CD4-positive, CD25-positive, alpha-beta regulatory T cell (primary cell): ENCODE measurements at regions not wholly inside any gene's neighbourhood (a gene's known extent, or its start where the extent isn't known, plus 50 kb on each side); places are given as distances from the start of the nearest gene placed in this dataset.

Experiments used
- ATAC-seq, 2 donors: fragments of 150-1000 bp; cut with Tn5 transposase; one replicate each; pipeline ENCODE4 v1.10.0; 2021; ENCODE audit warnings: low read depth in 2 of 2, moderate number of reproducible peaks in 2 of 2, moderate library complexity in 1 of 2
- DNase-seq, 3 donors: peaks; one replicate each; pipeline versions ENCODE4 v3.0.0 to v3.0.0-alpha.2; 2012 to 2022; ENCODE audit warnings: mixed read lengths in 1 of 3
- H3K27ac ChIP-seq: one replicate; pipeline ENCODE4 v1.7.0; 2013; ENCODE audit warnings: mild to moderate bottlenecking, low read length; ENCODE audit not compliant: insufficient read depth, poor library complexity, severe bottlenecking
- H3K27me3 ChIP-seq: one replicate; pipeline ENCODE4 v1.7.0; 2013; ENCODE audit warnings: low read length; ENCODE audit not compliant: control insufficient read depth, insufficient read depth
- H3K36me3 ChIP-seq: one replicate; pipeline ENCODE4 v1.7.0; 2013; ENCODE audit warnings: mild to moderate bottlenecking, low read length, moderate library complexity; ENCODE audit not compliant: control insufficient read depth, insufficient read depth
- H3K4me1 ChIP-seq: 2 replicates; pipeline ENCODE4 v1.7.0; 2013; ENCODE audit warnings: mild to moderate bottlenecking, low read length; ENCODE audit not compliant: insufficient read depth, control insufficient read depth, poor library complexity, severe bottlenecking
- H3K4me3 ChIP-seq: one replicate; pipeline ENCODE4 v1.7.0; 2013; ENCODE audit warnings: low read depth, mild to moderate bottlenecking, low read length, moderate library complexity
- H3K9me3 ChIP-seq, 2 experiments: 1 replicate in 1 of 2; 2 replicates in 1 of 2; pipeline ENCODE4 v1.7.0; 2013; ENCODE audit warnings: low read length in 2 of 2, mild to moderate bottlenecking in 1 of 2, moderate library complexity in 1 of 2; ENCODE audit not compliant: control insufficient read depth in 2 of 2
- H3K27ac Mint-ChIP-seq, 3 donors: one replicate each; pipeline ENCODE4 v1.8.0; 2020 to 2022; ENCODE audit warnings: mild to moderate bottlenecking in 3 of 3, mixed read lengths in 3 of 3, moderate library complexity in 2 of 3
- H3K27me3 Mint-ChIP-seq: one replicate; pipeline ENCODE4 v1.8.0; 2022; ENCODE audit warnings: mild to moderate bottlenecking, mixed read lengths
- H3K36me3 Mint-ChIP-seq: one replicate; pipeline ENCODE4 v1.8.0; 2020; ENCODE audit warnings: mixed read lengths
- H3K4me1 Mint-ChIP-seq, 4 donors: one replicate each; pipeline ENCODE4 v1.8.0; 2020 to 2022; ENCODE audit warnings: mixed read lengths in 4 of 4, mild to moderate bottlenecking in 1 of 4
- H3K4me3 Mint-ChIP-seq, 4 donors: one replicate each; pipeline ENCODE4 v1.8.0; 2020 to 2022; ENCODE audit warnings: mild to moderate bottlenecking in 4 of 4, mixed read lengths in 4 of 4, moderate library complexity in 3 of 4
- H3K9me3 Mint-ChIP-seq, 7 donors: one replicate each; pipeline ENCODE4 v1.8.0; 2020 to 2022; ENCODE audit warnings: mixed read lengths in 7 of 7, mild to moderate bottlenecking in 3 of 7, moderate library complexity in 2 of 7

DNA sequence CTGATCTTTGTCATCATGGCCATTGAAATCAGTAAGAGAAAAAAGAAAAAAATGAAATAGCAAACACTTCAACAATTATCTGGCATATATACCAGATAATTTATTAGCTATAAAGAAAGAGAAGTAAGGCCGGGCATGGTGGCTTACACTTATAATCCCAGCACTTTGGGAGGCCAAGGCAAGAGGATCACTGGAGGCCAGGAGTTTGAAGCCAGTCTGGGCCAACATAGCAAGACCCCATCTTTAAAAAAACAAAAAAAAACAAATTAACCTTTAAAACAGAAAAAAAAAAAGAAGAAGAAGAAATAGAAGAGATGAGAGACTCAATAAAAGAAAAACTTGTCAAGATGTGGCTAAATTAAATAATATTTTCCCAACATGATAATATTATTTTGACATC lies 61.6 kb upstream of the TGIF1 start:
- Mint-ChIP-seq H3K9me3 (peaks cover 0 to 7% (median 1%) of the 10 kb centered on the region in 7 donors), H3K27ac (no peak overlapping the region), H3K27me3 (peaks cover 10% of the 10 kb centered on the region), H3K4me3 (no peak overlapping the region), H3K4me1 (no peaks in the 10 kb centered on the region), H3K36me3 (no peaks in the 10 kb centered on the region)
- Histone ChIP-seq H3K9me3 (no peaks in the 10 kb centered on the region), H3K4me1 (no peaks in the 10 kb centered on the region), H3K27ac (no peak overlapping the region), H3K27me3 (no peaks in the 10 kb centered on the region), H3K36me3 (no peaks in the 10 kb centered on the region), H3K4me3 (no peak overlapping the region)
- no peak for DNase-seq
- no peak for ATAC-seq

DNA sequence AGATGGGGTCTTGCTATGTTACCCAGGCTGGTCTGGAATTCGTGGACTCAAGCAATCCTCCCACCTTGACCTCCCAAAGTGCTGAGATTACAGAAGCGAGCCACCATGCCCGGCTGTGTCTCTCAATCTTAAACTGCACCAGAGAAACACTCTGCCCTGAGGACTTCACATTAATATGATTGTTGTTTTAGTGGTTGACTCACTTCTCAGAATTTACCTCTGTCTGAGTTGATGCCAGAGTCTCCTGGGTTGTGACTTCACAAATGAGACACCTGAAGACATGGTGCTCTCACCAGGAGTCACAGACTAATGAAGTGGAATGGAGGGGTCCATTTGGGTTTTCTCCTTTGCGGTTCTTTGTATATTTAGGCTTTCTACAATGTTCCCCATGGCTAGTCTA lies 61.0 kb upstream of the TGIF1 start:
- Histone ChIP-seq H3K9me3 (no peaks in the 10 kb centered on the region), H3K27ac (no peak overlapping the region), H3K27me3 (no peaks in the 10 kb centered on the region), H3K36me3 (no peaks in the 10 kb centered on the region), H3K4me3 (no peak overlapping the region), H3K4me1 (no peaks in the 10 kb centered on the region)
- H3K36me3 Mint-ChIP-seq, result no peaks in the 10 kb centered on the region
- peaks cover 0 to 10% (median 3%) of the 10 kb centered on the region in 7 donors for H3K9me3 Mint-ChIP-seq
- H3K4me1 Mint-ChIP-seq, result no peaks in the 10 kb centered on the region
- peaks cover 10% of the 10 kb centered on the region for H3K27me3 Mint-ChIP-seq
- no peak for DNase-seq
- ATAC-seq, result no peak
- no peak overlapping the region for H3K4me3 Mint-ChIP-seq
- no peak overlapping the region for H3K27ac Mint-ChIP-seq

- Mint-ChIP-seq H3K9me3 (peaks cover 0 to 17% (median 3%) of the 10 kb centered on the region in 7 donors), H3K36me3 (no peaks in the 10 kb centered on the region), H3K27ac (no peak overlapping the region), H3K4me3 (no peak overlapping the region), H3K4me1 (no peaks in the 10 kb centered on the region), H3K27me3 (peaks cover 10% of the 10 kb centered on the region)
- no peaks in the 10 kb centered on the region for H3K36me3 ChIP-seq
- H3K9me3 ChIP-seq, result peaks cover 0 to 5% of the 10 kb centered on the region in 2 experiments
- ATAC-seq (no peak), DNase-seq (no peak)
- H3K4me3 ChIP-seq, result no peak overlapping the region
- H3K4me1 ChIP-seq, result no peaks in the 10 kb centered on the region
- no peaks in the 10 kb centered on the region for H3K27me3 ChIP-seq
- H3K27ac ChIP-seq, result no peak overlapping the region
Observed at GRCh38 chr18:3389977-3390376, 60.0 kb upstream of the TGIF1 start.

GRCh38 chr18:3391704-3392466 lies 58.1 kb upstream of the TGIF1 start:
- H3K36me3 Mint-ChIP-seq, result no peaks in the 10 kb centered on the region
- Histone ChIP-seq H3K9me3 (peaks cover 0 to 5% of the 10 kb centered on the region in 2 experiments), H3K27ac (no peak overlapping the region)

GRCh38 chr18:3392467-3392855 lies 57.5 kb upstream of the TGIF1 start:
- Mint-ChIP-seq H3K4me1 (no peaks in the 10 kb centered on the region), H3K36me3 (no peaks in the 10 kb centered on the region), H3K9me3 (peaks cover 0 to 21% (median 3%) of the 10 kb centered on the region in 7 donors), H3K27ac (no peak overlapping the region), H3K27me3 (peaks cover 16% of the 10 kb centered on the region), H3K4me3 (no peak overlapping the region)
- Histone ChIP-seq H3K27me3 (no peaks in the 10 kb centered on the region), H3K36me3 (no peaks in the 10 kb centered on the region), H3K4me3 (no peak overlapping the region), H3K9me3 (peaks cover 0 to 5% of the 10 kb centered on the region in 2 experiments), H3K27ac (no peak overlapping the region), H3K4me1 (no peaks in the 10 kb centered on the region)
- DNase-seq (no peak), ATAC-seq (no peak)

More at GRCh38 chr18:3391704-3392466, 58.1 kb upstream of the TGIF1 start:
- no peak overlapping the region for H3K4me3 ChIP-seq
- Mint-ChIP-seq H3K4me1 (no peaks in the 10 kb centered on the region), H3K4me3 (no peak overlapping the region), H3K9me3 (peaks cover 0 to 21% (median 3%) of the 10 kb centered on the region in 7 donors), H3K27ac (no peak overlapping the region), H3K27me3 (peaks cover 16% of the 10 kb centered on the region)
- H3K4me1 ChIP-seq, result no peaks in the 10 kb centered on the region
- no peaks in the 10 kb centered on the region for H3K36me3 ChIP-seq
- H3K27me3 ChIP-seq, result no peaks in the 10 kb centered on the region
- ATAC-seq (no peak), DNase-seq (no peak)

- no peak overlapping the region for H3K27ac ChIP-seq
- Mint-ChIP-seq H3K4me3 (no peak overlapping the region), H3K36me3 (no peaks in the 10 kb centered on the region), H3K27ac (no peak overlapping the region), H3K27me3 (peaks cover 16% of the 10 kb centered on the region), H3K9me3 (peaks cover 0 to 21% (median 3%) of the 10 kb centered on the region in 7 donors), H3K4me1 (no peaks in the 10 kb centered on the region)
- H3K4me1 ChIP-seq, result no peaks in the 10 kb centered on the region
- H3K36me3 ChIP-seq, result no peaks in the 10 kb centered on the region
- no peak for DNase-seq
- no peak for ATAC-seq
- no peak overlapping the region for H3K4me3 ChIP-seq
- H3K9me3 ChIP-seq, result peaks cover 0 to 5% of the 10 kb centered on the region in 2 experiments
- no peaks in the 10 kb centered on the region for H3K27me3 ChIP-seq
Observed at GRCh38 chr18:3394648-3395047, 55.3 kb upstream of the TGIF1 start.

DNA sequence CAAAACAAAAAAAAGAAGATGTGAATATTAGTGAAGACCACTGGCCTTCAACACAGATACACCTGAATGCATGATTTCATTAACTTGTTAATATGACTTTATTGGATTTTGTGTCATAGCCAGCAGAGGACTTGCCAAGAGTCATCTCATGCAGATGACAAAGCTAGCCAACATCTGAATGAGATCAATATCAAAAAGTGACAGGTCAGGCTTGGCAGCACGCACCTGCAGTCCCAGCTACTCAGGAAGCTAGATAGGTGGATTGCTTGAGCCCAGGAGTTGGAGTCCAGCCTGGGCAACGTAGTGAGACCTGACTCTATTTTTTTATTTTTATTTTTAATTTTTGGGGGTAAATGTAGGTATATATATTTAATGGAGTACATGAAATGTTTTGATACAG lies 54.5 kb upstream of the TGIF1 start:
- H3K9me3 ChIP-seq, result peaks cover 0 to 5% of the 10 kb centered on the region in 2 experiments
- ATAC-seq (no peak), DNase-seq (no peak)
- no peak overlapping the region for H3K27ac ChIP-seq
- no peak overlapping the region for H3K4me3 ChIP-seq
- peaks cover 3% of the 10 kb centered on the region for H3K36me3 Mint-ChIP-seq
- no peak overlapping the region for H3K27ac Mint-ChIP-seq
- no peak overlapping the region for H3K4me3 Mint-ChIP-seq
- no peaks in the 10 kb centered on the region for H3K27me3 ChIP-seq
- H3K9me3 Mint-ChIP-seq, result peaks cover 0 to 18% (median 2%) of the 10 kb centered on the region in 7 donors
- no peaks in the 10 kb centered on the region for H3K4me1 ChIP-seq
- H3K4me1 Mint-ChIP-seq, result no peaks in the 10 kb centered on the region
- peaks cover 12% of the 10 kb centered on the region for H3K27me3 Mint-ChIP-seq
- no peaks in the 10 kb centered on the region for H3K36me3 ChIP-seq
